Fibroblast of lung (primary cell): ENCODE measurements at regions not wholly inside any gene's neighbourhood (a gene's known extent, or its start where the extent isn't known, plus 50 kb on each side); places are given as distances from the start of the nearest gene placed in this dataset.

Experiments used
- EZH2 ChIP-seq: IDR thresholded peaks from 2 replicates; pipeline ENCODE4 v1.5.1; 2012; ENCODE audit warnings: low read length, control low read depth, mild to moderate bottlenecking; ENCODE audit errors: missing control alignments
- TF ChIP-seq, protein P1 (sequence below), 2 donors: IDR thresholded peaks in 1 of 2; conservative IDR thresholded peaks in 1 of 2; 1 replicate in 1 of 2; 2 replicates in 1 of 2; pipeline ENCODE4 v1.5.1; 2011 to 2012; ENCODE audit warnings: low read length in 2 of 2, control low read depth in 1 of 2, inconsistent platforms in 1 of 2, low read depth in 1 of 2, mild to moderate bottlenecking in 1 of 2

GRCh38 chr4:156237231-156237630, 283.6 kb upstream of the CTSO start:
- no peak for TF ChIP-seq EZH2
- TF ChIP-seq, protein P1, sequence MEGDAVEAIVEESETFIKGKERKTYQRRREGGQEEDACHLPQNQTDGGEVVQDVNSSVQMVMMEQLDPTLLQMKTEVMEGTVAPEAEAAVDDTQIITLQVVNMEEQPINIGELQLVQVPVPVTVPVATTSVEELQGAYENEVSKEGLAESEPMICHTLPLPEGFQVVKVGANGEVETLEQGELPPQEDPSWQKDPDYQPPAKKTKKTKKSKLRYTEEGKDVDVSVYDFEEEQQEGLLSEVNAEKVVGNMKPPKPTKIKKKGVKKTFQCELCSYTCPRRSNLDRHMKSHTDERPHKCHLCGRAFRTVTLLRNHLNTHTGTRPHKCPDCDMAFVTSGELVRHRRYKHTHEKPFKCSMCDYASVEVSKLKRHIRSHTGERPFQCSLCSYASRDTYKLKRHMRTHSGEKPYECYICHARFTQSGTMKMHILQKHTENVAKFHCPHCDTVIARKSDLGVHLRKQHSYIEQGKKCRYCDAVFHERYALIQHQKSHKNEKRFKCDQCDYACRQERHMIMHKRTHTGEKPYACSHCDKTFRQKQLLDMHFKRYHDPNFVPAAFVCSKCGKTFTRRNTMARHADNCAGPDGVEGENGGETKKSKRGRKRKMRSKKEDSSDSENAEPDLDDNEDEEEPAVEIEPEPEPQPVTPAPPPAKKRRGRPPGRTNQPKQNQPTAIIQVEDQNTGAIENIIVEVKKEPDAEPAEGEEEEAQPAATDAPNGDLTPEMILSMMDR (conservative IDR thresholded peaks at IDR 0.05 in 1 of 2, IDR thresholded peaks at IDR 0.05 in 1 of 2; ENCODE audit: low read depth in 1 of 2, low read length in 2 of 2) = no peak
